ENCODE measurements at regions not wholly inside any gene's neighbourhood (a gene's known extent, or its start where the extent isn't known, plus 50 kb on each side); places are given as distances from the start of the nearest gene placed in this dataset.
A peak's percentile ranks its signal among the peaks of the same experiment; 100 is the strongest.

GRCh38 chr6:144978208-144978607, 693.1 kb downstream of the UTRN start:
- no peak for DNase-seq (ENCODE audit: insufficient read length, low spot score, missing footprints)
- Histone ChIP-seq H2AFZ (ENCODE audit: low read length) (no peak overlapping the region), H3K4me3 (ENCODE audit: insufficient read depth, low read length) (no peak overlapping the region), H3K27ac (ENCODE audit: low read depth, low read length) (no peak overlapping the region), H3K4me1 (ENCODE audit: insufficient read depth, low read length) (peaks cover 5% of the 10 kb centered on the region), H3K36me3 (ENCODE audit: insufficient read depth, low read length) (no peaks in the 10 kb centered on the region), H3K9me3 (ENCODE audit: low read depth, low read length) (no peaks in the 10 kb centered on the region), H3K4me2 (ENCODE audit: insufficient read depth, low read length) (no peak overlapping the region), H3K27me3 (ENCODE audit: insufficient read depth, low read length) (no peaks in the 10 kb centered on the region), H3K79me2 (ENCODE audit: insufficient read depth, low read length) (no peaks in the 10 kb centered on the region), H4K20me1 (ENCODE audit: insufficient read depth, low read length) (no peaks in the 10 kb centered on the region)
- no peak for TF ChIP-seq CTCF (IDR thresholded peaks at IDR 0.05; ENCODE audit: extremely low read depth, low read depth, low read length)

GRCh38 chr6:144986271-144986670, 701.1 kb downstream of the UTRN start:
- Histone ChIP-seq H3K36me3 (ENCODE audit: insufficient read depth, low read length) (no peaks in the 10 kb centered on the region), H3K79me2 (ENCODE audit: insufficient read depth, low read length) (no peaks in the 10 kb centered on the region), H3K9me3 (ENCODE audit: low read depth, low read length) (no peaks in the 10 kb centered on the region), H3K27me3 (ENCODE audit: insufficient read depth, low read length) (no peaks in the 10 kb centered on the region), H3K4me3 (ENCODE audit: insufficient read depth, low read length) (no peak overlapping the region), H3K4me1 (ENCODE audit: insufficient read depth, low read length) (no peaks in the 10 kb centered on the region), H4K20me1 (ENCODE audit: insufficient read depth, low read length) (no peaks in the 10 kb centered on the region), H3K4me2 (ENCODE audit: insufficient read depth, low read length) (no peak overlapping the region), H3K27ac (ENCODE audit: low read depth, low read length) (no peak overlapping the region), H2AFZ (ENCODE audit: low read length) (no peak overlapping the region)
- no peak for DNase-seq (ENCODE audit: insufficient read length, low spot score, missing footprints)
- TF ChIP-seq CTCF (IDR thresholded peaks at IDR 0.05; ENCODE audit: extremely low read depth, low read depth, low read length) = no peak

- H3K27ac ChIP-seq (ENCODE audit: low read depth, low read length) = no peak overlapping the region
- no peaks in the 10 kb centered on the region for H3K9me3 ChIP-seq (ENCODE audit: low read depth, low read length)
- H2AFZ ChIP-seq (ENCODE audit: low read length) = peak overlapping the region; percentile 10
- H3K4me1 ChIP-seq (ENCODE audit: insufficient read depth, low read length) = peaks cover 7% of the 10 kb centered on the region
- no peak overlapping the region for H3K4me3 ChIP-seq (ENCODE audit: insufficient read depth, low read length)
- no peaks in the 10 kb centered on the region for H3K36me3 ChIP-seq (ENCODE audit: insufficient read depth, low read length)
- H3K27me3 ChIP-seq (ENCODE audit: insufficient read depth, low read length) = no peaks in the 10 kb centered on the region
- H3K4me2 ChIP-seq (ENCODE audit: insufficient read depth, low read length) = no peak overlapping the region
- DNase-seq (ENCODE audit: insufficient read length, low spot score, missing footprints) = no peak
- H3K79me2 ChIP-seq (ENCODE audit: insufficient read depth, low read length) = no peaks in the 10 kb centered on the region
- H4K20me1 ChIP-seq (ENCODE audit: insufficient read depth, low read length) = no peaks in the 10 kb centered on the region
- TF ChIP-seq CTCF (IDR thresholded peaks at IDR 0.05; ENCODE audit: extremely low read depth, low read depth, low read length) = no peak
Observed at GRCh38 chr6:144989319-144990107, 704.4 kb downstream of the UTRN start.

- DNase-seq (ENCODE audit: insufficient read length, low spot score, missing footprints) = no peak
- no peak for TF ChIP-seq CTCF (IDR thresholded peaks at IDR 0.05; ENCODE audit: extremely low read depth, low read depth, low read length)
- H4K20me1 ChIP-seq (ENCODE audit: insufficient read depth, low read length) = no peaks in the 10 kb centered on the region
Observed at GRCh38 chr6:144990784-144991183, 705.6 kb downstream of the UTRN start.

More at GRCh38 chr6:144990784-144991183, 705.6 kb downstream of the UTRN start:
- no peaks in the 10 kb centered on the region for H3K79me2 ChIP-seq (ENCODE audit: insufficient read depth, low read length)
- H3K36me3 ChIP-seq (ENCODE audit: insufficient read depth, low read length) = no peaks in the 10 kb centered on the region
- no peak overlapping the region for H2AFZ ChIP-seq (ENCODE audit: low read length)
- no peak overlapping the region for H3K4me2 ChIP-seq (ENCODE audit: insufficient read depth, low read length)
- H3K27me3 ChIP-seq (ENCODE audit: insufficient read depth, low read length) = no peaks in the 10 kb centered on the region
- H3K4me3 ChIP-seq (ENCODE audit: insufficient read depth, low read length) = no peak overlapping the region
- no peaks in the 10 kb centered on the region for H3K9me3 ChIP-seq (ENCODE audit: low read depth, low read length)
- peaks cover 7% of the 10 kb centered on the region for H3K4me1 ChIP-seq (ENCODE audit: insufficient read depth, low read length)
- H3K27ac ChIP-seq (ENCODE audit: low read depth, low read length) = no peak overlapping the region

Data from osteoblast (primary cell).